GM18508 (cell line): ENCODE measurements at regions not wholly inside any gene's neighbourhood (a gene's known extent, or its start where the extent isn't known, plus 50 kb on each side); places are given as distances from the start of the nearest gene placed in this dataset.

Source experiments
- ATAC-seq: cut with Tn5 transposase; IDR thresholded peaks from one replicate; pipeline ENCODE4 v1.9.1; 2021; ENCODE audit warnings: moderate number of reproducible peaks; ENCODE audit not compliant: insufficient read depth, unreplicated experiment

DNA sequence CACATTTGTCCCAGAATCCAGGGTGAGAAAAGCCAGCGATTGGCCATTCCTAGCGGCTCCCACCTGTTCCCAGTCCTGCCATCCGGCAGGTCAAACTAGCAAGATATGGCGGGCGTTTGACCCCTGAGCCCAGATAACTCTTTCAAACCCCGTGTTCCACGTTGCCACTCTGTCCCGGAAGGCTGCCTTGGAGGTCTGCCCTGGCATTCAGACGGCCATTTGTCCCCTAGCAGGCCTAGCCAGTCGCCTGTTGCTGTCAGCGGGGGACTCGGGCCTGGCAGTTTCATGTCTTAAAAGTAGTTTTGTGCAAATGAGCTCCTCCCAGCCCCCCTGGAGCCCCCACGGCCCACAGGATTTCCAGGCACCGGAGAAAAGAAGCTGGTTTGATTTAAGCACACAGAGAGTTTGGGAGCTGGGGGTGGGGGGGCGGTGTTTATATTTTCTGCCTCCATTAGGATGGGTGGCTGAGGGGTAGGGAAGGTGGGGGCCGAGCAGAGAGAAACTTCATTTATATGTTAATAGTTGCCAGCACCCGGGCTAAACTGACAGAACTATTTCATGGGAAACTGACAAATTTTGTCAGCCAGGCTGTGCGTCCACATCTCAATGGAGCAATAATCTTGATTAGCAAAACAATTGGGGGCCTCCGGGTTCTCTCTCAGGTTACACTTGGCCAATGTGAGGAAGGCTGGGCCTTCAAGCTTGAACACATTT is 240.9 kb upstream of the SALL1 start:
- no peak for ATAC-seq

DNA sequence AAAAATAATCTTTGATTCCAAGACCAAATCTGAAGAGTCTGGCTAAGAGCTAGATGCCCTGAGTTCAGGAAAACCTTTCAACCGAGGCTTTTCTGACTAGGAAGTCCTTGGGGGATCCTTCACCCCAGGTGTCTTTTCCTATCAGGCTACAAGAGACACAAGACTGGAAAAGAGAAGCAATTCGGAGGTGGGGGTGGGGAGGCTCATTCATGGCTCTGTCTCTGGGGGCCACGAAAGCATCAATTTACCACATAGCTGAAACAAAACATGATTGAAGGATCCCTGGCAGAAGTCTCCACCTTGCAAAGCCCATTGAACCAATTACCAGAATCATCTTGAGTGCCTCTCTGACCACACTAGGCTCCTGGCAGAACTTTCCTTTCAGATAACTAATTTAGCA is 239.8 kb upstream of the SALL1 start:
- no peak for ATAC-seq

DNA sequence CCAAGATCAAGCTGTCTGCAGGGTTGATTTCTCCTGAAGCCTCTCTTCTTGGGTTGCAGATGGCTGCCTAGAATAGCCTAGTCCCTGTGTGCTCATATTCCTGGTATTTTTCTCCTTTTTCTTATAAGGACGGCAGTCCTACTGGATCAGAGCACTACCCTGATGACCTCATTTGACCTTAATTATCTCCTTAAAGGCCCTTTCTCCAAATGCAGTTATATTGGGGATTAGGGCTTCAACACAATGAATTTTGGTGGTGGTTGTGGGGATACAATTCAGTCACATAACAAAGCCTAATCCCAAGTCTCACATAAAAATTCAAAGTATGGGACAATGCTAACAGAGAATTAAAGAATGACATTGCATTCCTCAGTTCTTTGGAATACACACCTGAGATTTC is 238.8 kb upstream of the SALL1 start:
- ATAC-seq = no peak

DNA sequence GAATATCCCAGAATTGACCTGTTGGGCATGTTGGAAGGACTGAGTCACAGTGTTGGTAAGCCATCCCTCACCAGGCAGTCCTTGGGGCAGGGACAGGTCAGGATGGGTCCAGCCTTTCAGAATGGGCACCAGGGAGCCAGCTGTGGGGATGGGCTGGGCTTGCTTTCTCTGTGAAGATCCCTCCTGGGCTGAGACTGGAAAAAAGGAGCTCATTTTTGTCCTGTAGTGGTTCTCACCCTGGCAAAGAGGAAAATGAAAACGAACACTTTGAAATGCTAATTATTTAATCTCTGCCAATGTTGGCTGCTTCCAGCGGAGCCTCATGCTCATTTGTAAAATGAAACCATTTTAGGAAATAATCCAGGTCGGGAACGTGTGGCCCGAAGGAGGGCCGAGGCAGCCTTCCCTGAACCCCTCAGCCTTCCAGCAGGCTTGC is 237.5 kb upstream of the SALL1 start:
- no peak for ATAC-seq

DNA sequence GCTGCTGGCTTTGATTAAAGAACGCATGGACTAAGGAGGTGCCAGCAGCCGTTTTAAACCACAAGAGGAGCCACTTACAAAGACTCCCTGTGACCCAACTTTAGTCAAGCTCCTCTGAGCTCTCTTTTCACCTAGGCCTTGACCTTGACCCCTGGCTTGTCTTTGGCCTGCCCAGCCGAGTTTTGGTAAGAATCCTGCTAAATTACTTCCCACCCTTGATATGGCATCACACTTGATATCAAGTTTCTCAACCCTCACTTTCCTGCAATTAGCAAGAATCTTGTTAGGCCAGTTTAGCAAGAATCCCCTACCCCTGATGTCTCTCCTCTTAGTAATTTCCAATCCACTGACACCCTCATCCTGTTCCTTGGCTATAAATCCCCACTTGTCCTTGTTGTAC is 232.8 kb upstream of the SALL1 start:
- ATAC-seq = no peak

DNA sequence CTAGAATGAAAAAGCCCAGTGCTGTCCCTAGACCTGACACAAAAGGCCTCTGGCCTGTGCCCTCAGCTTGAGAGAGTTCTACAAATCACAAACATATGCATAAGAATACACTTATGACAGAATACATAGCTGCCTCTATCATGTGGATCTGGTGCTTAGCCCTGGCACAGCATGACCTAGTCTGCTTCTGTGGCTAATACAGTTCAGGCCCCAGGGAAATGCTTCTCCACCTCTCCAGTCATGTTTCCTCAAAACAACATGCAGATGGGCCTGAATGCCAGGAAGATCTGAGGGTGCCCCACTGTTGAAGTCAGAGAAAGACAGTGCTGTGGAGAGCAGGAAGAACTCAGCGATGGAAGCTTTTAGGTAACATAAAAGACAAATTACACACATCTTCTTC is 231.9 kb upstream of the SALL1 start:
- ATAC-seq = no peak

DNA sequence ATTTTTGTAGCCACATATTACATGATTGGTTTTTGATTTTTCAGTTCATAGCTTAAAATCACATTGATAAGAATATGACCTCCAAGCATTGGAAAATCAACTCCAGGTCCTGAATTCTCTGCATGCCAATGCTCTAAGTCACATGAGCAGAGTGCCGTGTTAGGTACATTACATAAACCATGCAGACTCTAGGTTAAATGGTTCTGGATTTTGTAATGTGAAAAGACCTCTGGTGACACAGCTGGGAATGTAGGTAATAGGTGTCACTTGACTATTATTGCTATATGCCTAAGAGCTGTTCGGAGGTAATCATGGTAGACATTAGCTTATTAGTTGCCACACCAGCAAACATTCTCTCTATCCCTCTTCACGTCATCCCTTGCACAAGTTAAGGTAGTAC is 231.1 kb upstream of the SALL1 start:
- ATAC-seq = no peak

DNA sequence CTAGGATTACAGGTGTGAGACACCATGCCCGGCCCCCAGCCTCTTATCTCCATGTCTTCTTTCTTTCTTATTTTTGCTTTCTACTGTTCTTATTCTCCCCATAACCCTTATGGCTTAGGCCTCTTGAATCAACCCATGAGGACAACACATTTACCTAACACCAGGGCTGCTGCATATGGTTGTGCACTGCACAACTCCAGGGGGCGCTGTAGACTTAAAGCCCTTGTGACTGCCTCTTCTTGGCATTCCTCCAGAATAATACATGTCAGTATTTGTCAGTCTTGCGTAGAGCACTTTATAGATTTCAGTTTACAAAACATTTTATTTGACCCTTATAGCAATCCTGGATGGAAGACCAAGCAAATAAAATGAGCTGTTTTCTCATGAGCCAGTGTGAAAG is 225.0 kb upstream of the SALL1 start:
- no peak for ATAC-seq

DNA sequence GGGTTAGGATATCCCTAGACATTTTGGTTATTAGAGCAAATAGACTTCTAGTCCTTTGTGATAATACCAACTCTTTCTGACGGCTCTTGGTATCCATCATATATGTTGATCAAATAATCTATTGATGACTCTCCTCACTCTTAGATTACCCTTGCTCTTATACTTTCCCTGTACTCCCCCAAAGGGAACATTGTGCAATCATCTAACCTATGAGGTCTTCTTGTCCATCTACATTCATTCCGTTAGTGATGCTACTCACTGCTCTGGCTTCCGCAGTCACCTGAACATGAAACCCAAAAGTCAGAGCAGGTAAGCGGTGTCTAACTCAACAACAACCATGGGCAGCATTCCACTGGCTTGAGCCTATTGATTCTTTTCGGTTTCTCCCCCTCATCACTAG is 223.7 kb upstream of the SALL1 start:
- no peak for ATAC-seq

DNA sequence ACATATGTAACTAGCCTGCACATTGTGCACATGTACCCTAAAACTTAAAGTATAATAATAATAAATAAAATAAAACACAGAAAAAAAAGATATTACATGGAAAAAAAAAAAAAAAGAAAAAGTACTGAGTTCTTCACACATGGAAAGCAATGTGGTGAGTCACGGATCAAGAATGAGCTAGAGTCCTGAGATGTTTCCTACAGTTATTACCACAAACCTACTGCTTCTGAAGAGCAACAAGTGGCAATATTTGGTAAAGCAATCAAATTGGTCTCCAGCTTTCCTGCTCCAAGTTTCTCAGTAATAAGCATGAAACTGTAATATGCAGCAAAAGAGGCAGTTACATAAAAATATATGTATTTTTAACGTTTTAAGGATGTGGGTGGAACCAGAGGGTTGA is 223.3 kb upstream of the SALL1 start:
- ATAC-seq = no peak

DNA sequence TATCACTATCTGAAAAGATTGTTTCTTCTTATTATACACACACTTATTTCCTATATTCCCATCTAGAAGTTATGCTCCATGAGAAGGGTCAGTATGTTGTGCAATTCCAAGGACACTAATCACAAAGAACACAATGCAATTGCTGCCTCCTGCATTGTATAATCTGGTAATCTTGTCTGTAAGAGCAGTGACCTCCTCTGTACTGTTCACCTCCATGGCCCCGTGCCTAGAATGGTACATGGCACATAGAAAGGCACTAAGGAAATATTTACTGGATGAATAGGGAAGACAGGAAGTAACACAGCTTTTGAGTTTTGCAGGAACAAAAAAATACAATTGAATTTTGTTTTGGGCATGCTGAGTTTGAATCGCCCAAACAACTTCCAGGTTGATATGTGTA is 214.6 kb upstream of the SALL1 start:
- ATAC-seq = no peak

DNA sequence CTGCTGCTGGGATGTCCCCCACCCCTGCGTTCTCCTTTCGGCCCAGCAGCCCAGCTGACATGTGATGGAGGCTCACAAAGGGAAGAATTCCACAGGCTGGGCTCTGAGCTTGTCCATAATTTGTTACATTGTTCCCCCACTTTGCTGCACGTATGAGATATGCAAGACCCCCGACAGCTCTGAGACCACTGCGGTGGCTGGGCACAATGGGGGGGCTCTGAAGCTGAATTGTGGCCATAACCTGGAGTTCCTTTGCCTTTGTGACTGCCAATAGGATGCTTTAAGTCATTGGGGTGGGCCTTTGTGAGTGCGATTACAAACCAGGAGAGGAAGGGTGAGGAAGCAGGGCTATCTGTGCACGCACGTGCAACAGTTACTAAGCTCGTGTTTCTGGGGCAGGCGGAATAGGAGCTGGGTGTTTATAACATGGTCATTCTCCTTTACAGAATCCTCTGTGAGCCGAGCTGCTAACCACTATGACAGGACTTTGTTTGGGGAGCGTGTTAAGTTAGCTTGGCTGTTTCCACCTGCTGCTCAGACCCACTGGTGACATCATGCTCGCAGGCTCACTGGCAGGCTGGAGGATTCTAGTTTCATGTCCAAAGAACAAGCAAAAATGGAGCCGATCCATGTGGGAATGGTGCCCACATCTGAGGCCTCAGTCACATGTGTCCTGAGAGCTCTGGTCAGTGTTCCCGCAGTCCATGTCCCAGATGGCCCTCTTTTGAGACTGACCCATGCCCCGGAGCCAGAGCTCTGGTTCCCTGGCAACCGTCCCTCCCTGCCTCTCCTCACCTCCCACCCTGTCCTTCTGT is 208.3 kb upstream of the SALL1 start:
- no peak for ATAC-seq

DNA sequence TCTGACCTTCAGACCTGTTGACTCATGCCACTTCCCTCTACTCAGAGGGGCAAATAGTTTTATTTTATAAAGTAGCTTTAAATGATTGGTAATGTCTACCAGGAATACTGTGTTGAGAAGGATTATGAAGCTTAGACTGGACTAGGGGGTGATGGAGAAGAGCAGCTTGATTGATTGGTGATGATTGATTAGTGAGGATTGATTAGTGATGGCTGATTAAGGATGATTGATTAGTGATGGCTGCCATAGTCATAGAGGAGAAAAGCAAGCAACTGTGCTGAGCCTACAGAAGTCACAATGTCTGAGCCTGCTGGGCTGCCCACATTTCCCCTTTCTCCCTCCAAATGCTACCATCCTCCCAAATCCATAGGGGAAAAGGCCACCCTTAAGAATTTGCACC is 206.8 kb upstream of the SALL1 start:
- ATAC-seq = no peak

DNA sequence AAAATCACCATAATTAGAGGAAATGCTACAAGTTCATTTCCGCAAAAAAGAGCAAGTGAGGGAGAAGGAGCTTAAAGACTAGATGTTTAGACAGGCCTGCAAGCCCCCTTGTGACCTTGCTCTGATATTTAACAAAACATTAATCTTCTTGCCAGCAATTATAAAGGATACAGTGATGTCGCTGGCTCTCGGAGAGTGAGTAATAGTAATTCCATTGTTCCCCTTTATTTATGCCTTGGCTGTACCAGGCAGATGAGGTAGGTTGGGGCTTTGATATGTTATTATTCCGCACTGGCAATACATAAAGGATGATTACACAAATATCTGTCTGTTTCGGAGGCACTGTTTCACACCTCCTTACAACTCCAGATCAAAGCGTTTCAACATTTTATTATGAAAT is 204.8 kb upstream of the SALL1 start:
- ATAC-seq = no peak

DNA sequence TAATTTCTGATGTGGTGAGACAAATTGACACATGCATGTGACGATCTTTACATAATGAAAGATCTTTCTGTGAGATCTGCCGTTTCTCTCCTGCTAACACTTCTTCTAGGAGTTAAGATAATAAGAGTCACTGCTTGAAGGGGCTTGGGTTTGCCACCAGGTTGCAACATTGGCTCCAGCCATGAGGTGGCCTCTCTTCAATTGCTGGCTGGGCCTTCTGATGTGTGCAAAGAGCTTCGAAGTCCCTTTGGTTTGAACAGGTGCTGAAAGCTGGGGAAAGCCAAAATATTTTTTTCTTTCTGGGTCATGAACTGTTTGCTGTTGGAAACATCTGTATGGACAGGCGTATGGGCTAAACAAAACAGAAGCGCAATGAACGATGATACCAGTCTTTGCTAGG is 204.1 kb upstream of the SALL1 start:
- no peak for ATAC-seq

DNA sequence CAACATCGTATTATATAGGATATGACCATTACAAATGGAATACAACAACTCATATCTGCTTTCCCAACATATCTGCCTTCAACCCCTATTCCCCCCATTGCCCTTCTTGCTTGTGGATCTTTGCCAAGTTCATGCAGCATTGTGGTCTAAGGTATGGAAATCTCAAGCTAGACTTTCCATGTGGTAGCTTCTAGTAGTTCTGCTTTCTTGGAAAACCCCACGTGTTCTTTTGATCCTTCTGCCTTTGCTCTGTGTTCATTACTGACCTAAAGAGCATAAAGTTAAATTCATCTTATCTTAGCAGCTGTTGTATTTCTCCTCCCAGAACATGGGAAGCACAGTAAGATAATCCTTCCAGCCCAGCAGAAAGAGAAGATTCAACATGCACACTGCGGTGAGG is 202.0 kb upstream of the SALL1 start:
- no peak for ATAC-seq

DNA sequence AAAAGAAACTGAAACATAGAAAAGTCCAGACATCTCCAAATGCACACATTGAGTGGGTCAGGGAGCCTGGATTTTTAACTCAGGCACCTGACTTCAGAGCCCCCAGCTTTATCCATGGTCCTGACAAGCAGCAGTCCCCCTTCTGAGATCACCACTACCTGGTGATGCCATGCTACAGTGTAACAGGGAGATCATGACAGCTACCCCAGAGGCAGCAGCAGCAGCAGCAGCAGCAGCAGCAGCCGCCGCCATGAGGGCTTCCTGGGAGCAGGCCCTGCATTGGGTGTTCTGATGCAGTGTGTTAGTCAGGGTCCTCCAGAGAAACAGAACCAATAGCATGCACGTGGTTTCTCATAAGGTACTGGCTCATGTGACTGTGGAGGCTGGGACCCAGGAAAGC is 198.6 kb upstream of the SALL1 start:
- ATAC-seq = no peak

DNA sequence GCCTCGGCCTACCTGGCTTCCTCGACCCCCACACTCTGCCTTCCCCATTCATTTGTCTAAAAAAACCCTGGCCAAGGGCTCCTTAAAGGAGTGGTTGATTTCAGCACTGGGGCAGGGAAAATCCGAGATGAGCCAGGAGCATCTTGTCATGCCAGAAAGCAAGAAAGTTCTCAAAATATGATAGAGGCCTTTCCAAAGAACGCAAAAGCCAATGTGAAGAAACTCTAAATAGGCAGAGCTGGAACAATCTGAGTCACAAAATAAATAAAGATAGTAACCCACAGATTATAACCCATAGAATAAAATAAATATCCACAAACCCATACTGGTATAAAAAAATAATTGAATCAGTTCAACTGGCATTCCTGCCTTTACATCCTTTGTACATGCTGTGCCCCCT is 192.3 kb upstream of the SALL1 start:
- no peak for ATAC-seq

DNA sequence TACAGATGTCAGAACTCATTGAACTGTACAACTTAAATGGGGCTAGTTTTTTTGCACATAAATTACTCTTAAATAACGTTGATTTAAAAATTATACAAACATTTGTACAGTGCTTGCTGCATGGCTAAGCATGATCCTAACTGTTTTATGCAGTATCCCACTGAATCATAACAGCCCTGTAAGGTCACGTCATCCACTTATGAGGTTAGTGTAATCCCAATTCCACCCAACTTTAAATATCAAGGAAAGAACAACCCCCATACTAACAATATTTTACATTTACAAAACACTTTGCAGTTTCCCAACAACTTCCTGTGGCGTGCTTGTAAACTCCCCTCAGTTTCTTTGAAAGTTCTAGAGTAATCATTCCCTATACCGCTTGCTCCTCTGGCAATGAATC is 190.1 kb upstream of the SALL1 start:
- ATAC-seq = no peak

DNA sequence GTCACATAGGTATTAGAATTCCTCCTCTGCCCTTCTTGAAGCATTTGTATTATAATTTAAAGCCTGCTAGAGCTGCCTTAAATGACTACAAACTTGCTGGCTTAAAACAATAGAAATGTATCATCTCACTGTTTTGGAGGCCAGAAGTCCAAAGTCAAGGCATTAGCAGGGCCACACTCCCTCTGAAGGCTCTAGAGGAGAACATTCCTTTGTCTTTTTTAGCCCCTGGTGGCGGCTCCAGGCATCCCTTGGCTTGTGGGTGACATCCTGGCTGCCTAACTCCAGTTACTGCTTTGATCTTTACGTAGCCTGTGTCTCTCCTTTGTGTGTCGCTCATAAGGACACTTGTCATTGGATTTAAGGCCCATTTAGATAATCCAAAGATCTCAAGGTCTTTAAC is 186.6 kb upstream of the SALL1 start:
- ATAC-seq = no peak

DNA sequence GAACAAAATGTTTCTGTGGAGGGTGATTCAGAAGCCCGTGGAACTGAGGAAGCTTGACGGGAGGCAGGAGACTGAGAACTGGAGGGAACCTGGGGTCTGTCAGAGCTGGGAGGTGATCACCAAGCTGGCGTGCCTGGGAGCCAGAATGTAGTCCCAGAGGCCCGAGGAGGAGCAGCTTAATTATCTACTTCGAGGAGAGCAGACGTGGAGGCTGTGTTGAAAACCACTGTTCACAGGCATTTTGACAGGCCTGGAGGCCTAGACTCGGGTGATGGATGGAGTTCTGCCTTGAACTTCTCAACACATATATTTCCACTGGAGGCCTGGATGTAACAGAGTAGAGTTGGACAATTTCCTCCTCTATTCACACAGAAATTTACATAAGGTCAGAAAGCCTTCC is 177.7 kb upstream of the SALL1 start:
- ATAC-seq = no peak

DNA sequence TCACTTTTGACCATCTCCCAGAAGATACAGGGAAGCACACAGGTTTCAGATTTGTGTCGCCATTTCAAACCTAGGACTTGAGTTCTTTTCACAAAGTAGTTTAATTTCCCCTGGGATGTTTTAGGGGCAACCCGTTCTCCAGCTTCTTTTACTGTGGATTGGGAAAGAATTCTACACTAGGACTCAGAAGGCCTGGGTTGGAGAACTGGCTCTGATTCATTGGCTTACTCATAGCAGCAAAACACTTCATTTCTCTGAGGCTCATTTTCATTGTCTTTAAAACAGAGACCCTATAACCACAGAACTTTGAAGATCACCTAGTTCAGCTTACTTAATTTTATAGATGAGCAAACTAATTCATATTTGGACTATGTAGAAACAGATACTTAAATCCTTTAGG is 175.9 kb upstream of the SALL1 start:
- no peak for ATAC-seq
